SK-N-SH (cell line): ENCODE measurements at regions not wholly inside any gene's neighbourhood (a gene's known extent, or its start where the extent isn't known, plus 50 kb on each side); places are given as distances from the start of the nearest gene placed in this dataset.

Source experiments
- ELF1 ChIP-seq: IDR thresholded peaks from 2 replicates; pipeline ENCODE4 v1.4.0; 2012
- EP300 ChIP-seq, 2 experiments: IDR thresholded peaks; 2 replicates each; pipeline versions ENCODE4 v1.4.0 to v1.6.1; 2012; ENCODE audit warnings: borderline replicate concordance in 1 of 2, low read depth in 1 of 2, low read length in 1 of 2
- NFIC ChIP-seq: IDR thresholded peaks from 2 replicates; pipeline ENCODE4 v1.4.0; 2012; ENCODE audit warnings: borderline replicate concordance
- RCOR1 ChIP-seq: fragments of 150-350 bp; IDR thresholded peaks from 2 replicates; pipeline ENCODE4 v1.6.1; 2017; ENCODE audit warnings: antibody characterized with exemption, low read length
- SIN3A ChIP-seq: IDR thresholded peaks from 2 replicates; pipeline ENCODE4 v1.6.1; 2012; ENCODE audit warnings: low read depth, mild to moderate bottlenecking, low read length, moderate library complexity, borderline replicate concordance
- TAF1 ChIP-seq: IDR thresholded peaks from 2 replicates; pipeline ENCODE4 v1.6.1; 2012; ENCODE audit warnings: low read depth, mild to moderate bottlenecking, low read length, moderate library complexity, borderline replicate concordance
- TCF12 ChIP-seq: IDR thresholded peaks from 2 replicates; pipeline ENCODE4 v1.4.0; 2012
- USF2 ChIP-seq: fragments of 150-350 bp; IDR thresholded peaks from 2 replicates; pipeline ENCODE4 v1.6.1; 2017; ENCODE audit warnings: antibody characterized with exemption, low read length, low read depth, borderline replicate concordance
- ZBTB33 ChIP-seq: IDR thresholded peaks from 2 replicates; pipeline ENCODE4 v1.4.0; 2012; ENCODE audit warnings: low read depth, borderline replicate concordance
- TF ChIP-seq, protein P1 (sequence below): fragments of 200-600 bp; sonication (generic); IDR thresholded peaks from 2 replicates; pipeline ENCODE4 v1.6.1; 2017; ENCODE audit warnings: antibody characterized with exemption, mild to moderate bottlenecking, moderate library complexity

DNA sequence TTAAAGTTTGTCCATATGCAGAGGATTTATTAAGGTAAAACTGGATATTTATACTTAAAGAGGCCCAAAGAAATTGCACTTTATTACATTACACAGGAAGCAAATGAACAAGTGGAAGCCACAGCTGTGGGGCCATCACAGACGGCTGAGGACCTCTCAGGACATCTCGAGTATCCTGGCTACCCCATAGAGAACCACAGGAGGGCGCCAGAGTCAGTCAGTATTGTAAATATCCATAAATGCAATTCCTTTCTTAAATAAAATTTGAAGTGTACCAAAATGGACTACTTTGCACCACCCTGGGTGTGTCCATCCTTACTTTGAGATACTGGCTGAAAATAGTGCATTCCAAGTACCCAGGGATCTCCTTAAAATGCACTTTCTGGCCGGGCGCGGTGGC lies 257.2 kb downstream of the MRPL39 start:
- TF ChIP-seq ELF1 (no peak), TAF1 (no peak), USF2 (no peak), SIN3A (no peak), NFIC (no peak), RCOR1 (no peak), ZBTB33 (no peak), EP300 (IDR thresholded peaks at IDR 0.05; ENCODE audit: borderline replicate concordance in 1 of 2, low read depth in 1 of 2, low read length in 1 of 2) (no peak), TCF12 (no peak)
- TF ChIP-seq, protein P1, sequence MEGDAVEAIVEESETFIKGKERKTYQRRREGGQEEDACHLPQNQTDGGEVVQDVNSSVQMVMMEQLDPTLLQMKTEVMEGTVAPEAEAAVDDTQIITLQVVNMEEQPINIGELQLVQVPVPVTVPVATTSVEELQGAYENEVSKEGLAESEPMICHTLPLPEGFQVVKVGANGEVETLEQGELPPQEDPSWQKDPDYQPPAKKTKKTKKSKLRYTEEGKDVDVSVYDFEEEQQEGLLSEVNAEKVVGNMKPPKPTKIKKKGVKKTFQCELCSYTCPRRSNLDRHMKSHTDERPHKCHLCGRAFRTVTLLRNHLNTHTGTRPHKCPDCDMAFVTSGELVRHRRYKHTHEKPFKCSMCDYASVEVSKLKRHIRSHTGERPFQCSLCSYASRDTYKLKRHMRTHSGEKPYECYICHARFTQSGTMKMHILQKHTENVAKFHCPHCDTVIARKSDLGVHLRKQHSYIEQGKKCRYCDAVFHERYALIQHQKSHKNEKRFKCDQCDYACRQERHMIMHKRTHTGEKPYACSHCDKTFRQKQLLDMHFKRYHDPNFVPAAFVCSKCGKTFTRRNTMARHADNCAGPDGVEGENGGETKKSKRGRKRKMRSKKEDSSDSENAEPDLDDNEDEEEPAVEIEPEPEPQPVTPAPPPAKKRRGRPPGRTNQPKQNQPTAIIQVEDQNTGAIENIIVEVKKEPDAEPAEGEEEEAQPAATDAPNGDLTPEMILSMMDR = peak; percentile 73
